Loucy (cell line): ENCODE measurements at regions not wholly inside any gene's neighbourhood (a gene's known extent, or its start where the extent isn't known, plus 50 kb on each side); places are given as distances from the start of the nearest gene placed in this dataset.

ENCODE experiments used
- H2AFZ ChIP-seq: fragments of 200-600 bp; sonication (generic); 2 replicates; pipeline ENCODE4 v1.6.0; 2016; ENCODE audit warnings: antibody characterized with exemption, mild to moderate bottlenecking, low read length, moderate library complexity
- H3F3A ChIP-seq: fragments of 200-600 bp; 2 replicates; pipeline ENCODE4 v1.6.0; 2016; ENCODE audit warnings: antibody characterized with exemption, low read depth, mild to moderate bottlenecking
- H3K27me3 ChIP-seq: fragments of 200-600 bp; sonication (generic); 2 replicates; pipeline ENCODE4 v1.6.1; 2014; ENCODE audit warnings: low read length, mild to moderate bottlenecking; ENCODE audit not compliant: insufficient read depth, poor library complexity, severe bottlenecking
- H3K36me3 ChIP-seq: fragments of 200-600 bp; sonication (generic); 2 replicates; pipeline ENCODE4 v1.6.1; 2016; ENCODE audit warnings: low read length; ENCODE audit not compliant: insufficient read depth
- H3K4me1 ChIP-seq: fragments of 200-600 bp; sonication (generic); 2 replicates; pipeline ENCODE4 v1.5.1; 2014; ENCODE audit warnings: low read length, mild to moderate bottlenecking; ENCODE audit not compliant: insufficient read depth, poor library complexity, severe bottlenecking
- H3K4me2 ChIP-seq: fragments of 200-600 bp; sonication (generic); 2 replicates; pipeline ENCODE4 v1.6.0; 2014; ENCODE audit warnings: antibody characterized with exemption, low read length, low read depth, mild to moderate bottlenecking; ENCODE audit not compliant: poor library complexity, severe bottlenecking
- H3K4me3 ChIP-seq: fragments of 200-600 bp; sonication (generic); 2 replicates; pipeline ENCODE4 v1.5.1; 2014; ENCODE audit warnings: low read length, mild to moderate bottlenecking, mixed read lengths; ENCODE audit not compliant: poor library complexity, severe bottlenecking
- H3K79me2 ChIP-seq: fragments of 200-600 bp; sonication (generic); 2 replicates; pipeline ENCODE4 v1.6.1; 2014; ENCODE audit warnings: low read length; ENCODE audit not compliant: insufficient read depth
- H3K9ac ChIP-seq: fragments of 200-600 bp; sonication (generic); 2 replicates; pipeline ENCODE4 v1.6.0; 2014; ENCODE audit warnings: mild to moderate bottlenecking, low read depth, low read length, moderate library complexity; ENCODE audit not compliant: poor library complexity, severe bottlenecking
- H3K9me2 ChIP-seq: fragments of 200-600 bp; sonication (generic); replicated peaks from 2 replicates; pipeline ENCODE4 v1.6.1; 2016; ENCODE audit warnings: low read depth, low read length, mixed read lengths
- H3K9me3 ChIP-seq: fragments of 200-600 bp; sonication (generic); 2 replicates; pipeline ENCODE4 v1.6.1; 2014; ENCODE audit warnings: mild to moderate bottlenecking, antibody characterized with exemption, low read length, low read depth; ENCODE audit not compliant: insufficient read depth
- H4K20me1 ChIP-seq: fragments of 200-600 bp; sonication (generic); 2 replicates; pipeline ENCODE4 v1.6.0; 2014; ENCODE audit warnings: antibody characterized with exemption, low read length, mild to moderate bottlenecking; ENCODE audit not compliant: insufficient read depth, poor library complexity, severe bottlenecking
- CTCF ChIP-seq: fragments of 200-600 bp; sonication (generic); conservative IDR thresholded peaks from 2 replicates; pipeline ENCODE4 v1.5.1; 2014; ENCODE audit warnings: mild to moderate bottlenecking, antibody characterized with exemption, low read length
- EZH2phosphoT487 ChIP-seq: fragments of 200-600 bp; IDR thresholded peaks from 2 replicates; pipeline ENCODE4 v1.6.1; 2018; ENCODE audit warnings: antibody characterized with exemption, mild to moderate bottlenecking, moderate library complexity, borderline replicate concordance

- Histone ChIP-seq H3K4me1 (no peaks in the 10 kb centered on the region), H2AFZ (no peak overlapping the region), H3K9ac (no peak overlapping the region), H3K9me3 (no peaks in the 10 kb centered on the region), H3F3A (no peaks in the 10 kb centered on the region), H4K20me1 (no peaks in the 10 kb centered on the region), H3K36me3 (no peaks in the 10 kb centered on the region), H3K4me3 (no peak overlapping the region), H3K4me2 (no peak overlapping the region), H3K79me2 (no peaks in the 10 kb centered on the region), H3K27me3 (no peaks in the 10 kb centered on the region), H3K9me2 (no peaks in the 10 kb centered on the region)
- no peak for TF ChIP-seq CTCF
Measured at GRCh38 chr6:65998544-65998943, 291.5 kb upstream of the EYS start.

GRCh38 chr6:65997539-65997938 is 290.5 kb upstream of the EYS start:
- Histone ChIP-seq H3K9me3 (no peaks in the 10 kb centered on the region), H4K20me1 (no peaks in the 10 kb centered on the region), H3K9me2 (no peaks in the 10 kb centered on the region), H3K4me3 (no peak overlapping the region), H3K4me2 (no peak overlapping the region), H3K9ac (no peak overlapping the region), H3K79me2 (no peaks in the 10 kb centered on the region), H3K4me1 (no peaks in the 10 kb centered on the region), H3K36me3 (no peaks in the 10 kb centered on the region), H2AFZ (no peak overlapping the region), H3F3A (no peaks in the 10 kb centered on the region), H3K27me3 (no peaks in the 10 kb centered on the region)
- TF ChIP-seq EZH2phosphoT487 (no peak), CTCF (no peak)

GRCh38 chr6:65996096-65996495 is 289.1 kb upstream of the EYS start:
- no peaks in the 10 kb centered on the region for H3K9me2 ChIP-seq
- H3K9ac ChIP-seq: no peak overlapping the region
- H3K4me1 ChIP-seq: no peaks in the 10 kb centered on the region
- no peaks in the 10 kb centered on the region for H3K9me3 ChIP-seq
- H3K79me2 ChIP-seq: no peaks in the 10 kb centered on the region
- H4K20me1 ChIP-seq: no peaks in the 10 kb centered on the region
- no peaks in the 10 kb centered on the region for H3K27me3 ChIP-seq
- H3F3A ChIP-seq: no peaks in the 10 kb centered on the region
- no peak overlapping the region for H2AFZ ChIP-seq
- no peaks in the 10 kb centered on the region for H3K36me3 ChIP-seq
- no peak overlapping the region for H3K4me2 ChIP-seq
- no peak overlapping the region for H3K4me3 ChIP-seq
- no peak for TF ChIP-seq EZH2phosphoT487
- TF ChIP-seq CTCF: no peak
